Endothelial cell of umbilical vein (primary cell): ENCODE measurements at regions not wholly inside any gene's neighbourhood (a gene's known extent, or its start where the extent isn't known, plus 50 kb on each side); places are given as distances from the start of the nearest gene placed in this dataset.

Experiments
- BruUV-seq: library from RNA; stranded (reverse); fragments of 400-500 nt; replicated peaks from 2 replicates; lab custom pipeline; 2021; lab: Mats Ljungman, UMichigan
- CTCF ChIA-PET: fragments of 300-600, 350-600 bp; sonication (Branson Sonifier 250); formaldehyde crosslinking; loops from one replicate; lab custom pipeline; 2021; ENCODE audit warnings: antibody characterized with exemption, inconsistent platforms; lab: Charles Lee
- POLR2A ChIA-PET: fragments of 300-600, 350-600 bp; sonication (Branson Sonifier 250); formaldehyde crosslinking; loops from one replicate; lab custom pipeline; 2021; ENCODE audit warnings: antibody characterized with exemption, inconsistent platforms; lab: Charles Lee
- DNase-seq: peaks from one replicate; pipeline ENCODE4 v3.0.0-alpha.2; 2011; ENCODE audit warnings: low read depth, low spot score
- FAIRE-seq: peaks from 2 replicates; lab custom pipeline; 2011; peaks lifted over from hg19 to GRCh38; lab: Jason Lieb, UNC
- H2AFZ ChIP-seq: 2 replicates; pipeline ENCODE4 v1.6.0; 2012; ENCODE audit warnings: low read depth, low read length, control low read depth, inconsistent platforms
- H3K27ac ChIP-seq: 2 replicates; pipeline ENCODE4 v1.5.1; 2011; ENCODE audit warnings: low read depth, mild to moderate bottlenecking, control low read depth, low read length, moderate library complexity; ENCODE audit not compliant: insufficient read depth
- H3K27me3 ChIP-seq, 2 experiments: 2 replicates each; pipeline versions ENCODE4 v1.6.0 to v1.6.1; 2011; ENCODE audit warnings: low read length in 2 of 2, mixed read lengths in 1 of 2; ENCODE audit not compliant: control insufficient read depth in 2 of 2, insufficient read depth in 2 of 2
- H3K36me3 ChIP-seq, 2 experiments: 2 replicates in 1 of 2; 3 replicates in 1 of 2; pipeline ENCODE4 v1.5.1; 2011; ENCODE audit warnings: low read length in 2 of 2, mild to moderate bottlenecking in 1 of 2, moderate library complexity in 1 of 2; ENCODE audit not compliant: control insufficient read depth in 2 of 2, insufficient read depth in 2 of 2; ENCODE audit errors: extremely low read depth in 1 of 2
- H3K4me1 ChIP-seq: 3 replicates; pipeline ENCODE4 v1.5.1; 2011; ENCODE audit warnings: mild to moderate bottlenecking, low read length; ENCODE audit not compliant: control insufficient read depth, insufficient read depth; ENCODE audit errors: extremely low read depth
- H3K4me2 ChIP-seq: 2 replicates; pipeline ENCODE4 v1.6.1; 2011; ENCODE audit warnings: low read length, control low read depth, mixed read lengths; ENCODE audit not compliant: insufficient read depth
- H3K4me3 ChIP-seq, 3 experiments: fragments of 200-600 bp in 1 of 3; sonication (generic), shearing (Covaris generic) in 1 of 3; replicated peaks in 1 of 3; 2 replicates each; pipeline ENCODE4 v1.5.1; 2011 to 2016; ENCODE audit warnings: control low read depth in 3 of 3, low read length in 3 of 3, mild to moderate bottlenecking in 2 of 3, inconsistent platforms in 1 of 3, low read depth in 1 of 3, moderate library complexity in 1 of 3; ENCODE audit not compliant: insufficient read depth in 1 of 3
- H3K79me2 ChIP-seq: 2 replicates; pipeline ENCODE4 v1.6.0; 2012; ENCODE audit warnings: low read length, inconsistent platforms; ENCODE audit not compliant: control insufficient read depth, insufficient read depth
- H3K9ac ChIP-seq: replicated peaks from 2 replicates; pipeline ENCODE3; 2011; ENCODE audit warnings: low read length, control low read depth; ENCODE audit not compliant: insufficient read depth; ENCODE audit errors: extremely low read depth
- H3K9me1 ChIP-seq: replicated peaks from 3 replicates; pipeline ENCODE4 v1.6.0; 2011; ENCODE audit warnings: mild to moderate bottlenecking, low read length; ENCODE audit not compliant: control insufficient read depth, insufficient read depth; ENCODE audit errors: extremely low read depth
- H3K9me3 ChIP-seq: replicated peaks from 2 replicates; pipeline ENCODE4 v1.5.1; 2012; ENCODE audit warnings: low read length, inconsistent platforms; ENCODE audit not compliant: control insufficient read depth, insufficient read depth
- H4K20me1 ChIP-seq: replicated peaks from 2 replicates; pipeline ENCODE3; 2011; ENCODE audit warnings: mild to moderate bottlenecking, low read length; ENCODE audit not compliant: control insufficient read depth, insufficient read depth; ENCODE audit errors: extremely low read depth
- CTCF ChIP-seq, 2 donors: IDR thresholded peaks; 1 replicate in 1 of 2; 2 replicates in 1 of 2; pipeline ENCODE4 v1.5.1; 2011; ENCODE audit warnings: low read length in 2 of 2, mild to moderate bottlenecking in 2 of 2, moderate library complexity in 2 of 2, control low read depth in 1 of 2, inconsistent platforms in 1 of 2, low read depth in 1 of 2; ENCODE audit not compliant: insufficient read depth in 1 of 2; ENCODE audit errors: extremely low read depth in 1 of 2
- FOS ChIP-seq: IDR thresholded peaks from 2 replicates; pipeline ENCODE4 v1.6.1; 2011; ENCODE audit warnings: mild to moderate bottlenecking, low read length, moderate library complexity, borderline replicate concordance; ENCODE audit not compliant: insufficient read depth
- GATA2 ChIP-seq: IDR thresholded peaks from 2 replicates; pipeline ENCODE4 v1.7.0; 2011; ENCODE audit warnings: low read depth, mild to moderate bottlenecking, moderate library complexity, mixed read lengths, low read length; ENCODE audit not compliant: insufficient read length, insufficient read depth
- JUN ChIP-seq: IDR thresholded peaks from 2 replicates; pipeline ENCODE4 v1.6.1; 2011; ENCODE audit warnings: borderline replicate concordance, low read depth; ENCODE audit not compliant: insufficient read length, insufficient read depth
- MAX ChIP-seq: IDR thresholded peaks from 2 replicates; pipeline ENCODE4 v1.6.1; 2011; ENCODE audit not compliant: insufficient read depth, insufficient read length
- MYC ChIP-seq: IDR thresholded peaks from one replicate; pipeline ENCODE4 v1.6.1; 2011; ENCODE audit warnings: mild to moderate bottlenecking, low read depth, low read length
- POLR2AphosphoS5 ChIP-seq: IDR thresholded peaks from 2 replicates; pipeline ENCODE4 v1.6.1; 2012; ENCODE audit warnings: low read depth, mild to moderate bottlenecking, control low read depth, low read length, moderate library complexity; ENCODE audit not compliant: insufficient read depth
- dilution Hi-C: fragments of 300-500 bp; cut with MboI; formaldehyde crosslinking; loops from one replicate; pipeline ENCODE4 v1.15.0; 2019; ENCODE audit warnings: low sequenced_read_pairs; ENCODE audit not compliant: extremely low pct_ligation_motif_present
- intact Hi-C: fragments of 100-400 bp; cut with micrococcal nuclease; formaldehyde crosslinking; loops from one replicate; pipeline ENCODE4 v1.10.0; 2022

DNA sequence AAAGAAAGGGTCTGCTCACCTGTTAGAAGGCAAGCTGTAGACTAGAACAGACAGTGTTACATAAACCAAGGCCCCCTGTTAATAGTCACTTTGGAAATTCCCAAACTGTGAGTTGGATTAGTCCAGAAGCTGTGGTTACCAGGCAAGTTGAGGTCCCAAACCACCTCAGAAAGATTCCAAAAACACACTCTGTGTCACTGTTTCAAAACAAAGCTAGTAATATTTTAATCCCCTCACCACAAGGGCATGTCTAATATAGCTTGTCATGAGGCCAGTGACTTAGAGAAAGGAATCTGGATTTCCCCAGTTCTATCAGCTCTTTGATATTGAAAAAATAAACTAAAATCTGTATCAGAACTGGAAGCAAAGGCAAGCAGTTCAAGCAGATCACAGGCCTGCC is 244.6 kb downstream of the HAO1 start:
- dilution Hi-C loops (no loop called here), intact Hi-C loops (no loop called here)
- no peaks in the 10 kb centered on the region for H3K79me2 ChIP-seq
- H3K27ac ChIP-seq = no peak overlapping the region
- no peak overlapping the region for H3K9ac ChIP-seq
- no peak for DNase-seq
- no peak for FAIRE-seq
- no peaks in the 10 kb centered on the region for H3K9me3 ChIP-seq
- no peak overlapping the region for H3K4me2 ChIP-seq
- H2AFZ ChIP-seq = no peak overlapping the region
- no peak overlapping the region for H3K4me3 ChIP-seq
- BruUV-seq = no TSS peak
- TF ChIP-seq GATA2 (no peak), CTCF (IDR thresholded peaks at IDR 0.05; ENCODE audit: extremely low read depth in 1 of 2, insufficient read depth in 1 of 2, low read depth in 1 of 2, low read length in 2 of 2) (no peak), JUN (no peak), MAX (no peak), POLR2AphosphoS5 (no peak), MYC (no peak)
- CTCF ChIA-PET = no interaction called here
- POLR2A ChIA-PET = no interaction called here
- no peaks in the 10 kb centered on the region for H3K36me3 ChIP-seq
- H3K27me3 ChIP-seq = no peaks in the 10 kb centered on the region
- no peaks in the 10 kb centered on the region for H3K4me1 ChIP-seq
- H4K20me1 ChIP-seq = no peaks in the 10 kb centered on the region
- H3K9me1 ChIP-seq = no peaks in the 10 kb centered on the region

DNA sequence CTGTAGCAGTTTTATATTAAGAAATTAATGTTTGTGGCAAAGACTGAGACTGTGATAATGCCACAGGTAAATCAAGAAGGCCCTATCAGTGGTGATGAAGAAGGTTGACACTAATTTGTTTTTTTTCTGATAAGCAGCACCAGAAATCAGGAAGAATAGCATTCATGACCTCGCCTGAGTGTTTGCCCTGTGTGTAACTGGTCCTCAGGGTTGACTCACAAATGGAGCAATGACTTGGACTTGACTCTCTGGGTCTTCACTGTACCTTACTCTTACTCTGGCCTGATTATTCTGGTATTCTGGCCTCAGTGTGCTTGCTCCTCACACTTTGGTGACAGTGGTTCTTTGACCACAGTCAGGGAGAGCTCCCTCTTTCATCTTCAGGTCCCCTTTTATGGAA is 243.9 kb downstream of the HAO1 start:
- Histone ChIP-seq H3K4me2 (no peak overlapping the region), H3K79me2 (no peaks in the 10 kb centered on the region), H3K4me1 (no peaks in the 10 kb centered on the region), H3K9me1 (no peaks in the 10 kb centered on the region), H3K27me3 (no peaks in the 10 kb centered on the region), H3K9ac (no peak overlapping the region), H3K36me3 (no peaks in the 10 kb centered on the region), H3K4me3 (no peak overlapping the region), H2AFZ (no peak overlapping the region), H3K9me3 (no peaks in the 10 kb centered on the region), H4K20me1 (no peaks in the 10 kb centered on the region), H3K27ac (no peak overlapping the region)
- ChIA-PET CTCF (no interaction called here), POLR2A (no interaction called here)
- peak; percentile 46 for TF ChIP-seq GATA2
- TF ChIP-seq CTCF (IDR thresholded peaks at IDR 0.05; ENCODE audit: extremely low read depth in 1 of 2, insufficient read depth in 1 of 2, low read depth in 1 of 2, low read length in 2 of 2) = no peak
- TF ChIP-seq FOS = peak; percentile 32
- intact Hi-C loops = no loop called here
- no TSS peak for BruUV-seq
- FAIRE-seq (no peak), DNase-seq (peak; percentile 9)
- dilution Hi-C loops = no loop called here
